ENCODE measurements at regions not wholly inside any gene's neighbourhood (a gene's known extent, or its start where the extent isn't known, plus 50 kb on each side); places are given as distances from the start of the nearest gene placed in this dataset.

- Histone ChIP-seq H3K36me3 (no peaks in the 10 kb centered on the region), H3K27me3 (no peaks in the 10 kb centered on the region), H3K27ac (no peak overlapping the region), H3K4me3 (no peak overlapping the region), H3K9me3 (no peaks in the 10 kb centered on the region), H3K4me1 (peaks cover 5% of the 10 kb centered on the region)
- no peak for TF ChIP-seq CTCF (IDR thresholded peaks at IDR 0.05)
- TF ChIP-seq EP300 (IDR thresholded peaks at IDR 0.05): no peak
- TF ChIP-seq POLR2A (IDR thresholded peaks at IDR 0.05): no peak
- TF ChIP-seq POLR2AphosphoS5 (IDR thresholded peaks at IDR 0.05): no peak
- DNase-seq (ENCODE audit: low spot score in 2 of 2): no peak
- 83% methylated on average over 9 of the region's 9 CpGs for WGBS
Observed at GRCh38 chrX:9355739-9356138, 109.1 kb upstream of the TBL1X start.

GRCh38 chrX:9356846-9357245 lies 108.0 kb upstream of the TBL1X start:
- TF ChIP-seq POLR2AphosphoS5 (IDR thresholded peaks at IDR 0.05) (no peak), POLR2A (IDR thresholded peaks at IDR 0.05) (no peak), EP300 (IDR thresholded peaks at IDR 0.05) (no peak), CTCF (IDR thresholded peaks at IDR 0.05) (no peak)
- H3K27me3 ChIP-seq: no peaks in the 10 kb centered on the region
- 82% methylated on average over 5 of the region's 5 CpGs for WGBS
- peaks cover 5% of the 10 kb centered on the region for H3K4me1 ChIP-seq
- DNase-seq (ENCODE audit: low spot score in 2 of 2): no peak
- no peaks in the 10 kb centered on the region for H3K9me3 ChIP-seq
- H3K4me3 ChIP-seq: no peak overlapping the region
- H3K27ac ChIP-seq: no peak overlapping the region
- H3K36me3 ChIP-seq: no peaks in the 10 kb centered on the region

GRCh38 chrX:9357518-9358114 lies 107.2 kb upstream of the TBL1X start:
- no peaks in the 10 kb centered on the region for H3K36me3 ChIP-seq
- WGBS: 83% methylated on average over 7 of the region's 7 CpGs
- no peaks in the 10 kb centered on the region for H3K27me3 ChIP-seq
- no peak overlapping the region for H3K27ac ChIP-seq
- no peaks in the 10 kb centered on the region for H3K9me3 ChIP-seq
- no peak for DNase-seq (ENCODE audit: low spot score in 2 of 2)
- TF ChIP-seq EP300 (IDR thresholded peaks at IDR 0.05) (no peak), CTCF (IDR thresholded peaks at IDR 0.05) (no peak), POLR2AphosphoS5 (IDR thresholded peaks at IDR 0.05) (no peak), POLR2A (IDR thresholded peaks at IDR 0.05) (no peak)
- peaks cover 4% of the 10 kb centered on the region for H3K4me1 ChIP-seq
- H3K4me3 ChIP-seq: no peak overlapping the region

GRCh38 chrX:9362363-9362928 lies 102.4 kb upstream of the TBL1X start:
- Histone ChIP-seq H3K4me1 (no peaks in the 10 kb centered on the region), H3K27me3 (no peaks in the 10 kb centered on the region)
- TF ChIP-seq POLR2AphosphoS5 (IDR thresholded peaks at IDR 0.05): no peak
- TF ChIP-seq CTCF (IDR thresholded peaks at IDR 0.05): no peak

GRCh38 chrX:9367421-9367820 lies 97.4 kb upstream of the TBL1X start:
- no peak overlapping the region for H3K4me3 ChIP-seq
- no peak for DNase-seq (ENCODE audit: low spot score in 2 of 2)
- H3K9me3 ChIP-seq: no peaks in the 10 kb centered on the region
- no peaks in the 10 kb centered on the region for H3K4me1 ChIP-seq
- WGBS: 52% methylated on average over 2 of the region's 2 CpGs
- H3K27me3 ChIP-seq: no peaks in the 10 kb centered on the region
- no peak overlapping the region for H3K27ac ChIP-seq
- H3K36me3 ChIP-seq: no peaks in the 10 kb centered on the region
- TF ChIP-seq POLR2AphosphoS5 (IDR thresholded peaks at IDR 0.05) (no peak), EP300 (IDR thresholded peaks at IDR 0.05) (no peak), POLR2A (IDR thresholded peaks at IDR 0.05) (no peak), CTCF (IDR thresholded peaks at IDR 0.05) (no peak)

More at GRCh38 chrX:9362363-9362928, 102.4 kb upstream of the TBL1X start:
- Histone ChIP-seq H3K36me3 (no peaks in the 10 kb centered on the region), H3K27ac (no peak overlapping the region), H3K9me3 (no peaks in the 10 kb centered on the region), H3K4me3 (no peak overlapping the region)
- DNase-seq (ENCODE audit: low spot score in 2 of 2): no peak
- 59% methylated on average over 13 of the region's 13 CpGs for WGBS

Measured in suprapubic skin (tissue), 4 donors.